K562 (cell line): ENCODE measurements at regions not wholly inside any gene's neighbourhood (a gene's known extent, or its start where the extent isn't known, plus 50 kb on each side); places are given as distances from the start of the nearest gene placed in this dataset.
A peak's percentile ranks its signal among the peaks of the same experiment; 100 is the strongest.

Experiments
- AFF4 ChIP-seq: sonication (generic); formaldehyde crosslinking; IDR thresholded peaks from 2 replicates; pipeline ENCODE4 v1.8.0; 2023; ENCODE audit warnings: mild to moderate bottlenecking, missing genetic modification reagents
- CHD2 ChIP-seq: IDR thresholded peaks from 2 replicates; pipeline ENCODE4 v1.6.1; 2011; ENCODE audit warnings: low read depth, low read length
- CREBBP ChIP-seq: IDR thresholded peaks from one replicate; pipeline ENCODE4 v1.6.1; 2012; ENCODE audit warnings: low read depth, mild to moderate bottlenecking, control low read depth, inconsistent platforms, low read length
- ETS2 ChIP-seq: IDR thresholded peaks from 2 replicates; pipeline ENCODE4 v1.6.1; 2016; ENCODE audit warnings: borderline replicate concordance, missing genetic modification characterization, mild to moderate bottlenecking, moderate library complexity, missing compliant biosample characterization; ENCODE audit not compliant: poor library complexity, severe bottlenecking
- HNRNPL ChIP-seq: fragments of 200-400 bp; formaldehyde crosslinking; IDR thresholded peaks from 2 replicates; pipeline ENCODE4 v1.6.1; 2017; ENCODE audit warnings: low read depth, mild to moderate bottlenecking, low read length
- NEUROD1 ChIP-seq: fragments of 150-350 bp; IDR thresholded peaks from 2 replicates; pipeline ENCODE4 v1.6.1; 2014; ENCODE audit warnings: borderline replicate concordance, low read length, low read depth; ENCODE audit not compliant: partially characterized antibody
- POLR2A ChIP-seq: fragments of 450-650 bp; conservative IDR thresholded peaks from 2 replicates; pipeline ENCODE4 v1.6.1; 2016
- RAD51 ChIP-seq: fragments of 450-650 bp; IDR thresholded peaks from 2 replicates; pipeline ENCODE4 v1.7.1; 2016; ENCODE audit warnings: low read depth, mild to moderate bottlenecking, borderline replicate concordance
- XRCC3 ChIP-seq: fragments of 450-650 bp; IDR thresholded peaks from 2 replicates; pipeline ENCODE4 v1.6.1; 2017; ENCODE audit warnings: mild to moderate bottlenecking, moderate library complexity
- ZC3H8 ChIP-seq: fragments of 450-650 bp; IDR thresholded peaks from 2 replicates; pipeline ENCODE4 v1.6.1; 2017
- ZNF140 ChIP-seq: fragments of 250-450 bp; sonication (Bioruptor Pico); IDR thresholded peaks from 2 replicates; pipeline ENCODE4 v1.8.0; 2021; ENCODE audit warnings: moderate library complexity, mild to moderate bottlenecking, inconsistent platforms
- ZNF354B ChIP-seq: fragments of 250-450 bp; sonication (Bioruptor Pico); IDR thresholded peaks from 2 replicates; pipeline ENCODE4 v1.4.0; 2020
- ZNF77 ChIP-seq: fragments of 250-450 bp; sonication (Bioruptor Pico); IDR thresholded peaks from 2 replicates; pipeline ENCODE4 v1.5.0; 2020
- TF ChIP-seq, protein P1 (sequence below), 2 experiments: IDR thresholded peaks in 1 of 2; conservative IDR thresholded peaks in 1 of 2; 2 replicates each; pipeline ENCODE4 v1.6.1; 2016; ENCODE audit warnings: low read depth in 2 of 2, mild to moderate bottlenecking in 1 of 2, missing compliant biosample characterization in 1 of 2, missing genetic modification characterization in 1 of 2, moderate library complexity in 1 of 2
- TF ChIP-seq, protein P2 (sequence below): fragments of 250-450 bp; sonication (Bioruptor Pico); IDR thresholded peaks from 2 replicates; pipeline ENCODE4 v1.4.0; 2020; ENCODE audit warnings: mild to moderate bottlenecking, moderate library complexity, borderline replicate concordance
- TF ChIP-seq, protein P3 (sequence below): fragments of 250-450 bp; sonication (Bioruptor Pico); IDR thresholded peaks from 2 replicates; pipeline ENCODE4 v1.8.0; 2022; ENCODE audit warnings: moderate library complexity, mild to moderate bottlenecking, inconsistent platforms

DNA sequence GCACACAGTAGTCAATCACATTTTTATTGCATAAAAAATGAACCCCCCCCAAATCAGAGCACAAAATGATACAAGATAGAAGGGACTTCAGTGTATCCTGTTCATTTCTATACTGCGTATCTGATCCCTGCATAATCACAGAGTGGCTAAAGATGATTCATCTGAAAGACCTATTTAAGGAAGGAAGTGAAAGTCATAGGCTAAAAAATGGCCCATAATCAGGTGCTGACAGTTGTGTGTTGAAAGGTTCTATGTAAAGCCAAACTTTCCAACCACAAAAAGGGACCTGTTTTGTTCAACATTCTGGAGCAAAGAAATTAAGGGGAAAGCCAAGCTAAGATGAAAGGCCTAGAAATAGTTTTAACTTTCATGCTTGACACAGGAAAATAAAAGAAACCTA is 147.8 kb upstream of the ATP2B1 start (continued):
- TF ChIP-seq, protein P1, sequence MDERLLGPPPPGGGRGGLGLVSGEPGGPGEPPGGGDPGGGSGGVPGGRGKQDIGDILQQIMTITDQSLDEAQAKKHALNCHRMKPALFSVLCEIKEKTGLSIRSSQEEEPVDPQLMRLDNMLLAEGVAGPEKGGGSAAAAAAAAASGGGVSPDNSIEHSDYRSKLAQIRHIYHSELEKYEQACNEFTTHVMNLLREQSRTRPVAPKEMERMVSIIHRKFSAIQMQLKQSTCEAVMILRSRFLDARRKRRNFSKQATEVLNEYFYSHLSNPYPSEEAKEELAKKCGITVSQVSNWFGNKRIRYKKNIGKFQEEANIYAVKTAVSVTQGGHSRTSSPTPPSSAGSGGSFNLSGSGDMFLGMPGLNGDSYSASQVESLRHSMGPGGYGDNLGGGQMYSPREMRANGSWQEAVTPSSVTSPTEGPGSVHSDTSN (CRISPR knock-in tag; IDR thresholded peaks at IDR 0.05; ENCODE audit: low read depth) = no peak
- TF ChIP-seq, protein P1 (tag; conservative IDR thresholded peaks at IDR 0.05; ENCODE audit: low read depth) = peak; percentile 87
- TF ChIP-seq ZNF77 (CRISPR knock-in tag) = no peak
- no peak for TF ChIP-seq ZNF140 (CRISPR knock-in tag)
- TF ChIP-seq POLR2A = no peak
- TF ChIP-seq ETS2 (tag) = no peak
- TF ChIP-seq ZNF354B = no peak
- no peak for TF ChIP-seq AFF4
- no peak for TF ChIP-seq HNRNPL
- TF ChIP-seq CREBBP = no peak
- TF ChIP-seq, protein P2, sequence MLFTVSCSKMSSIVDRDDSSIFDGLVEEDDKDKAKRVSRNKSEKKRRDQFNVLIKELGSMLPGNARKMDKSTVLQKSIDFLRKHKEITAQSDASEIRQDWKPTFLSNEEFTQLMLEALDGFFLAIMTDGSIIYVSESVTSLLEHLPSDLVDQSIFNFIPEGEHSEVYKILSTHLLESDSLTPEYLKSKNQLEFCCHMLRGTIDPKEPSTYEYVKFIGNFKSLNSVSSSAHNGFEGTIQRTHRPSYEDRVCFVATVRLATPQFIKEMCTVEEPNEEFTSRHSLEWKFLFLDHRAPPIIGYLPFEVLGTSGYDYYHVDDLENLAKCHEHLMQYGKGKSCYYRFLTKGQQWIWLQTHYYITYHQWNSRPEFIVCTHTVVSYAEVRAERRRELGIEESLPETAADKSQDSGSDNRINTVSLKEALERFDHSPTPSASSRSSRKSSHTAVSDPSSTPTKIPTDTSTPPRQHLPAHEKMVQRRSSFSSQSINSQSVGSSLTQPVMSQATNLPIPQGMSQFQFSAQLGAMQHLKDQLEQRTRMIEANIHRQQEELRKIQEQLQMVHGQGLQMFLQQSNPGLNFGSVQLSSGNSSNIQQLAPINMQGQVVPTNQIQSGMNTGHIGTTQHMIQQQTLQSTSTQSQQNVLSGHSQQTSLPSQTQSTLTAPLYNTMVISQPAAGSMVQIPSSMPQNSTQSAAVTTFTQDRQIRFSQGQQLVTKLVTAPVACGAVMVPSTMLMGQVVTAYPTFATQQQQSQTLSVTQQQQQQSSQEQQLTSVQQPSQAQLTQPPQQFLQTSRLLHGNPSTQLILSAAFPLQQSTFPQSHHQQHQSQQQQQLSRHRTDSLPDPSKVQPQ = no peak
- TF ChIP-seq, protein P3, sequence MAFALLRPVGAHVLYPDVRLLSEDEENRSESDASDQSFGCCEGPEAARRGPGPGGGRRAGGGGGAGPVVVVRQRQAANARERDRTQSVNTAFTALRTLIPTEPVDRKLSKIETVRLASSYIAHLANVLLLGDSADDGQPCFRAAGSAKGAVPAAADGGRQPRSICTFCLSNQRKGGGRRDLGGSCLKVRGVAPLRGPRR = no peak
- TF ChIP-seq ZC3H8 = no peak
- no peak for TF ChIP-seq XRCC3
- TF ChIP-seq CHD2 = no peak
- no peak for TF ChIP-seq NEUROD1
- no peak for TF ChIP-seq RAD51
